22Rv1 (cell line): ENCODE measurements at regions not wholly inside any gene's neighbourhood (a gene's known extent, or its start where the extent isn't known, plus 50 kb on each side); places are given as distances from the start of the nearest gene placed in this dataset.
"Not testable (repeated sequence)": the region's sequence is repeated elsewhere in the genome, so short reads cannot be mapped to it uniquely, and the experiment has no call there.

Experiments used
- CTCF ChIP-seq: fragments of 450-650 bp; IDR thresholded peaks from 2 replicates; pipeline ENCODE4 v1.5.1; 2017; ENCODE audit warnings: mild to moderate bottlenecking
- ZFX ChIP-seq: fragments of 450-650 bp; IDR thresholded peaks from 2 replicates; pipeline ENCODE4 v1.6.1; 2017; ENCODE audit warnings: antibody characterized with exemption, borderline replicate concordance

- TF ChIP-seq CTCF, ZFX: not testable (repeated sequence)
Observed at GRCh38 chr5:91304015-91304414, 79.1 kb downstream of the ARRDC3 start.
